ENCODE measurements at regions not wholly inside any gene's neighbourhood (a gene's known extent, or its start where the extent isn't known, plus 50 kb on each side); places are given as distances from the start of the nearest gene placed in this dataset.

GRCh38 chr18:46335534-46336101 lies 231.4 kb downstream of the HAUS1 start:
- Histone ChIP-seq H4K20me1 (ENCODE audit: insufficient read depth) (no peaks in the 10 kb centered on the region; the same call in 1 of the 2 replicates), H3K9me2 (ENCODE audit: insufficient read depth) (no peaks in the 10 kb centered on the region), H3K79me2 (ENCODE audit: insufficient read depth, low read length) (peaks cover 19% of the 10 kb centered on the region; the same call in 1 of the 2 replicates), H3K4me3 (replicated peaks in 1 of 2; ENCODE audit: low read depth in 1 of 2, low read length in 2 of 2) (no peak overlapping the region), H3K27ac (ENCODE audit: low read depth, low read length) (no peak overlapping the region), H3K4me1 (ENCODE audit: control insufficient read depth in 1 of 2, insufficient read depth in 2 of 2, low read length in 2 of 2) (peaks cover 4 to 23% of the 10 kb centered on the region in 2 experiments; a peak in 3 of 4 replicates), H2AFZ (ENCODE audit: low read depth, low read length, poor library complexity, severe bottlenecking) (no peak overlapping the region), H3K36me3 (ENCODE audit: control insufficient read depth in 1 of 2, insufficient read depth in 2 of 2, low read length in 2 of 2) (no peaks in the 10 kb centered on the region), H3K4me2 (ENCODE audit: low read length) (peak overlapping the region; percentile 86; the same call in 1 of the 2 replicates), H3K9ac (ENCODE audit: low read length) (no peak overlapping the region), H3K9me3 (ENCODE audit: control insufficient read depth in 1 of 2, insufficient read depth in 1 of 2, low read depth in 1 of 2, low read length in 2 of 2) (no peaks in the 10 kb centered on the region), H3K27me3 (ENCODE audit: insufficient read depth, low read length) (no peaks in the 10 kb centered on the region)
- POLR2A ChIA-PET, result interaction anchor here (0.5 kb wide), 1 partner anchor 367 kb away, joined by 3 read pairs; no protein-coding TSS in a partner anchor
- DNase-seq (ENCODE audit: low read depth, low spot score), result no peak
- TF ChIP-seq ELF1 (IDR thresholded peaks at IDR 0.05; ENCODE audit: borderline replicate concordance, low read depth), result no peak
- no peak for TF ChIP-seq MAX (IDR thresholded peaks at IDR 0.05)
- no peak for TF ChIP-seq YY1 (IDR thresholded peaks at IDR 0.05; ENCODE audit: extremely low read depth, insufficient replicate concordance, low read depth, low read length)
- TF ChIP-seq ZFX (IDR thresholded peaks at IDR 0.05), result no peak
- TF ChIP-seq TCF7L2 (IDR thresholded peaks at IDR 0.05; ENCODE audit: borderline replicate concordance, extremely low read depth, insufficient read depth, insufficient read length), result no peak
- no peak for TF ChIP-seq EZH2phosphoT487 (IDR thresholded peaks at IDR 0.05; ENCODE audit: borderline replicate concordance)
- TF ChIP-seq CEBPB (IDR thresholded peaks at IDR 0.05; ENCODE audit: low read depth), result no peak
- no peak for TF ChIP-seq EZH2 (IDR thresholded peaks at IDR 0.05)
- no peak for TF ChIP-seq SRF (IDR thresholded peaks at IDR 0.05; ENCODE audit: low read depth)
- no peak for TF ChIP-seq SIN3A (IDR thresholded peaks at IDR 0.05; ENCODE audit: low read depth)
- no peak for TF ChIP-seq REST (IDR thresholded peaks at IDR 0.05; ENCODE audit: low read depth)
- TF ChIP-seq FOSL1 (IDR thresholded peaks at IDR 0.05; ENCODE audit: low read depth), result no peak
- no peak for TF ChIP-seq RAD21 (IDR thresholded peaks at IDR 0.05; ENCODE audit: low read depth)
- TF ChIP-seq SP1 (IDR thresholded peaks at IDR 0.05; ENCODE audit: low read depth), result no peak
- intact Hi-C loops (cut with micrococcal nuclease), result no loop called here
- BruUV-seq (replicated peaks), result no TSS peak
- CTCF ChIA-PET, result no interaction called here
- no peak for ATAC-seq
- RAD21 ChIA-PET (ENCODE audit: low non-redundant PET in 1 of 2, low total read pairs in 2 of 2, uncharacterized antibody in 2 of 2, unreplicated experiment in 2 of 2), result interaction anchor here in 1 of 2 experiments (0.6 kb wide), 1 partner anchor 135 kb away, joined by 3 read pairs; no protein-coding TSS in a partner anchor

Data from HCT116 (cell line).